ENCODE measurements at regions not wholly inside any gene's neighbourhood (a gene's known extent, or its start where the extent isn't known, plus 50 kb on each side); places are given as distances from the start of the nearest gene placed in this dataset.

GRCh38 chr9:4382722-4383317 is 83.0 kb upstream of the GLIS3 start:
- peak; percentile 39 for DNase-seq

DNA sequence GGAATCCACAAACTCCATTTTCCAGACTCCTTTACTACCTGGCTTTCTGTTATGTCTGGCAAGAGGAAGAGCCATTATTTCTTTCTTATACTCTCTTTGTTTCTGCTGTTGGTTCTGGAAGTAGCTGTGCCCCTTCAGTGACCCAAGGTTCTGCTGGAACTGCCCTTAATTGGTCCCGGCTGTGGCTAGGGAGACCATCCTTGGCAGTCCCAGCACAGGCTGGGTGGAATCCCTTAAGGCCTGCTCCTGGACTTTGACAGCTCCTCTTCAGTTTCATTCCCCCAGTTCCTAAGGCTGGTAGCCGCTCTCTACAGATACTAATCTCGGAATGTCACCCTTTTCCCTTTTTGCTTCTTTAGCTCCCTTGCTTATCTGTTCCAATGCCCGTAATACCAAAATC is 81.9 kb upstream of the GLIS3 start:
- DNase-seq, result no peak

GRCh38 chr9:4380406-4380805 is 80.5 kb upstream of the GLIS3 start:
- DNase-seq, result no peak

GRCh38 chr9:4375424-4376200 is 75.7 kb upstream of the GLIS3 start:
- no peak for DNase-seq

- DNase-seq, result no peak
Measured at GRCh38 chr9:4371108-4371507, 71.2 kb upstream of the GLIS3 start.

GRCh38 chr9:4370501-4370900 is 70.6 kb upstream of the GLIS3 start:
- DNase-seq, result no peak

DNA sequence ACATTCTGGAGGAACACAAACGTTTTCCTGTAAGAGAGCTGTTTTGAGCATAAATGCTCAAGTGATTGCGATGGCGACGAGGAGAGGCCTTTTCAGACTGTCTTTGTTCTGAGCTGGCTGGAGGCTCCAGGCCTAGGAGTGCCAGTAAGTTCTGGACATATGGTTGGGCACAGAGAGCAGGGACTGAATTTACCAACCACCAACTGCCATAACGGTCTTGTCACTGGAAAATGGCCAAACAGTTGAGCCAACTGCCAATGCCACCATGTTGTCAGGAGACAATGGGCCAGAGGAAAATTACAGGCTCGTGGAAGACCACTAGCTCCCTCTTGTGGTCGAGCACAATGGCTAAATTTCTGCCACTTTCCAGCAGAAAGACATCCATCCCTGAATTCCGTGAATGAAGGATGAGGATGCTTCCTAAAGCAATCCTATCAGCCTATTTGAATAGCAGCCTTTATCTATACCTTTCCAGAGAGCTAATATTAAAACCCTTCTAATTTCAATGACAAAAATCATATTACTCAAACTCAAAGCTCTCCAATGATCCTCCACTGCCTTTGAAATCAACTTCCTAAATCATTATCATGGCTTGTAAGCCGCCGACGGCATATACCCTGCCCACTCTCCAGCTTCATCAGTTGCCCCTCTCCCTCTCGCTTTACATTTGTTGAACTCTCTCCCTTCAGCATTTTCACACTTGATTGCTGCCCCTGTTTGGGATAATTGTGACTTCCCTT is 66.9 kb upstream of the GLIS3 start:
- peak; percentile 38 for DNase-seq

- no peak for DNase-seq
Measured at GRCh38 chr9:4365055-4365454, 65.2 kb upstream of the GLIS3 start.

DNA sequence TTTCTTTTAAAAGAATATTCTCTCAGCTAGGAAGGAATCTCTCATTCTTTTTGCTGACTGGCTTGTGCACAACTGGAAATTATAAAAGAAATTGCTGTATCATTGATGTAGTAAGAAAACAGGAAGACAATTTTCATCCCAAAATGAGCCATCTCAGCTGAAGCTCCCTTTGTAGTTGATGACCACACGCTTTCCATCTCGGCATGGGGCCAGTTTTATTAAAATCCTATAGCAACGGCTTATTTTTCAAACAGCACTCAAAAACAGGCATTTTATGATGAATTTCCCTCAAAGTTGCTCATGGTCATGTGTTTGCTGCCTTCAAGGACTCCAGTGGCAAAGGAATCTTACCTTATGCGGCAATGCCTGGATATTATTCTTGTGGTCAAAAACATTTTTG is 62.4 kb upstream of the GLIS3 start:
- DNase-seq, result no peak

- no peak for DNase-seq
Measured at GRCh38 chr9:4359016-4359415, 59.1 kb upstream of the GLIS3 start.

GRCh38 chr9:4357929-4358328 is 58.1 kb upstream of the GLIS3 start:
- DNase-seq, result no peak

GRCh38 chr9:4356306-4356705 is 56.4 kb upstream of the GLIS3 start:
- no peak for DNase-seq

- no peak for DNase-seq
Measured at GRCh38 chr9:4353236-4353635, 53.4 kb upstream of the GLIS3 start.

- no peak for DNase-seq
Measured at GRCh38 chr9:4349816-4350418, 50.0 kb upstream of the GLIS3 start.
